ENCODE measurements at regions not wholly inside any gene's neighbourhood (a gene's known extent, or its start where the extent isn't known, plus 50 kb on each side); places are given as distances from the start of the nearest gene placed in this dataset.

- DNase-seq, result peak; percentile 60 to 87 (median 78)
These were observed 244.7 kb downstream of the PTEN start for GRCh38 chr10:88108115-88108610.

GRCh38 chr10:88110355-88110754, 246.9 kb downstream of the PTEN start:
- peak in 3 of 4 experiments; percentile 56 to 72 (median 70) for DNase-seq

GRCh38 chr10:88110822-88111221, 247.4 kb downstream of the PTEN start:
- peak in 1 of 4 experiments; percentile 34 for DNase-seq

GRCh38 chr10:88111294-88111693, 247.9 kb downstream of the PTEN start:
- DNase-seq, result peak in 3 of 4 experiments; percentile 23 to 48 (median 43)

- peak in 2 of 4 experiments; percentile 34 to 41 for DNase-seq
These were observed 249.8 kb downstream of the PTEN start for GRCh38 chr10:88113232-88113631.

GRCh38 chr10:88113657-88114272, 250.3 kb downstream of the PTEN start:
- DNase-seq, result no peak

GRCh38 chr10:88114368-88114767, 250.9 kb downstream of the PTEN start:
- DNase-seq, result peak; percentile 71 to 80 (median 78)

- no peak for DNase-seq
These were observed 252.0 kb downstream of the PTEN start for GRCh38 chr10:88115407-88115806.

- no peak for DNase-seq
These were observed 252.5 kb downstream of the PTEN start for GRCh38 chr10:88115968-88116367.

- DNase-seq, result peak in 3 of 4 experiments; percentile 37 to 70 (median 65)
These were observed 253.1 kb downstream of the PTEN start for GRCh38 chr10:88116481-88116880.

GRCh38 chr10:88116971-88117626, 253.7 kb downstream of the PTEN start:
- no peak for DNase-seq

GRCh38 chr10:88117869-88118632, 254.6 kb downstream of the PTEN start:
- DNase-seq, result peak; percentile 49 to 76 (median 60)

- DNase-seq, result peak in 3 of 4 experiments; percentile 22 to 43 (median 39)
These were observed 255.3 kb downstream of the PTEN start for GRCh38 chr10:88118729-88119128.

- DNase-seq, result no peak
These were observed 255.7 kb downstream of the PTEN start for GRCh38 chr10:88119160-88119559.

GRCh38 chr10:88120075-88120474, 256.6 kb downstream of the PTEN start:
- DNase-seq, result no peak

GRCh38 chr10:88120599-88121333, 257.3 kb downstream of the PTEN start:
- DNase-seq, result peak in 3 of 4 experiments; percentile 66 to 74 (median 68)

GRCh38 chr10:88121361-88121760, 257.9 kb downstream of the PTEN start:
- DNase-seq, result no peak

- no peak for DNase-seq
These were observed 258.7 kb downstream of the PTEN start for GRCh38 chr10:88122145-88122544.

GRCh38 chr10:88122576-88122975, 259.2 kb downstream of the PTEN start:
- no peak for DNase-seq

GRCh38 chr10:88125766-88126165, 262.3 kb downstream of the PTEN start:
- DNase-seq, result no peak

GRCh38 chr10:88126699-88127098, 263.3 kb downstream of the PTEN start:
- no peak for DNase-seq

- peak in 3 of 4 experiments; percentile 14 to 74 (median 57) for DNase-seq
These were observed 263.8 kb downstream of the PTEN start for GRCh38 chr10:88127269-88127668.
